ENCODE measurements at regions not wholly inside any gene's neighbourhood (a gene's known extent, or its start where the extent isn't known, plus 50 kb on each side); places are given as distances from the start of the nearest gene placed in this dataset.

DNA sequence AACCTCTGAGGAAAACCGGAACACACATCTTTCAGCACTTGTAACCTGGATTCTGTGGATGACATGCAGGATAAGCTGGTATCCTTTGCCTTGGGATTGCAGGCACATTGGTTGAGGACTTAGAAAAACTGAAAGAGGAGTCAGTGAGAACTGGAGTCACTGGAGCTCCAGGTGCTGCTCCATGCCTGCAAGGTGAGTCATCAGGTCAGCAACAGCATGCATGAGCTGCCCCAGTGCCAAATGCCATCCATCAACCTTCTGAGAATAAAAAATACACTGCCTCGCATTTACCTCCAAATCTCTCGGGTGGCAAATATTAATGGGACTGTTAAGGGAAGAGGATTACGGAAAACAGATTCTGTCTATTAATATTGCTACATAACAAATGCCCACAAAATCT, 729.1 kb downstream of the NTRK3 start:
- no peaks in the 10 kb centered on the region for H3K9me3 ChIP-seq
- peaks cover 5% of the 10 kb centered on the region for H3K4me1 ChIP-seq
- 48 to 50% methylated on average over 4 of the region's 4 CpGs for WGBS, 2 donors
- peak; percentile 68 for ATAC-seq
- H3K4me3 ChIP-seq = no peak overlapping the region
- TF ChIP-seq, protein P1, sequence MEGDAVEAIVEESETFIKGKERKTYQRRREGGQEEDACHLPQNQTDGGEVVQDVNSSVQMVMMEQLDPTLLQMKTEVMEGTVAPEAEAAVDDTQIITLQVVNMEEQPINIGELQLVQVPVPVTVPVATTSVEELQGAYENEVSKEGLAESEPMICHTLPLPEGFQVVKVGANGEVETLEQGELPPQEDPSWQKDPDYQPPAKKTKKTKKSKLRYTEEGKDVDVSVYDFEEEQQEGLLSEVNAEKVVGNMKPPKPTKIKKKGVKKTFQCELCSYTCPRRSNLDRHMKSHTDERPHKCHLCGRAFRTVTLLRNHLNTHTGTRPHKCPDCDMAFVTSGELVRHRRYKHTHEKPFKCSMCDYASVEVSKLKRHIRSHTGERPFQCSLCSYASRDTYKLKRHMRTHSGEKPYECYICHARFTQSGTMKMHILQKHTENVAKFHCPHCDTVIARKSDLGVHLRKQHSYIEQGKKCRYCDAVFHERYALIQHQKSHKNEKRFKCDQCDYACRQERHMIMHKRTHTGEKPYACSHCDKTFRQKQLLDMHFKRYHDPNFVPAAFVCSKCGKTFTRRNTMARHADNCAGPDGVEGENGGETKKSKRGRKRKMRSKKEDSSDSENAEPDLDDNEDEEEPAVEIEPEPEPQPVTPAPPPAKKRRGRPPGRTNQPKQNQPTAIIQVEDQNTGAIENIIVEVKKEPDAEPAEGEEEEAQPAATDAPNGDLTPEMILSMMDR (IDR thresholded peaks at IDR 0.05) = no peak
- no peak for TF ChIP-seq POLR2A (IDR thresholded peaks at IDR 0.05)
- DNase-seq = peak; percentile 21 to 58 (median 45)
- no peaks in the 10 kb centered on the region for H3K27me3 ChIP-seq
- H3K27ac ChIP-seq = peak overlapping the region in 2 of 4 donors; percentile 3 to 5
- intact Hi-C loops (cut with DNase I) = no loop called here
- no peaks in the 10 kb centered on the region for H3K36me3 ChIP-seq (replicated peaks in 1 of 2; ENCODE audit: insufficient read depth in 1 of 2, low read depth in 2 of 2)

DNA sequence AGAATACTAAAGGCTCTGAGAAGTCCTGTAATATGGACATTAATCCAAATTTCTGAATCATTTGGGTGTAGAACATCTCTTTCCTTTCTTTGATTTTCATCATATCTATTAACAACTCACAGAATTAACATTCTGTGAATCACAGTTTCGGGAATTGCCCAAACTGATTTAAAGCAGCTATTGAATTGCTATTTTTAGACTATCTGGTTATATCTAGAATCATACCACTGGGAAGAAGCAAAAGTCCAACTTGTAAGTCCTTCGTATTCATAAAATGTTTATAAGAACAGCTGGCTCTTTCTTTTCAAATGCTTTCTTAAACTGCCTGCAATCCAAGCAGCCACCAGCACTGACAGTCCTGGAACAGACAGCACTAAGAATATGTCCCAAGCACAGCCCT, 733.0 kb downstream of the NTRK3 start:
- intact Hi-C loops (cut with DNase I) = no loop called here

DNA sequence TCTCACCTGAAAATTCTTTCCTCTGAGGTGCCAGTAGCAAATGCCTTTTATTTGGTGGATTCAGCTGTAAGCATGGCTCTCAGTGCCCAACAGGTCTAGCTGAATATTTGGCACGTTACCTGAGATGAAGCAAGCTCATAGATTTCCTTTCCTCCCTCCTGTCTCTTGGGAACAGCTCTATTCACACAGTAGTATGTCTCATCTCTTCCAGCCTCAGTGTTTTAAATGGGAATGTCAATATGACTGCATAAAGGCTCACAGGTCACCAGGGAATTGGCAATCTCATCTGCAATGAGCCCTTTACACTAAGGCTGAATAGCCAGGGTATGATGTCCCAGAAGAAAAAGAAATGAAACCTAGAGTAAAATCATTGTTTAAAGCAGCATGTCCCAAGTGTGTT, 733.5 kb downstream of the NTRK3 start:
- intact Hi-C loops (cut with DNase I) = no loop called here
- Histone ChIP-seq H3K27me3 (no peaks in the 10 kb centered on the region), H3K27ac (no peak overlapping the region), H3K4me1 (peaks cover 5% of the 10 kb centered on the region), H3K4me3 (no peak overlapping the region), H3K36me3 (replicated peaks in 1 of 2; ENCODE audit: insufficient read depth in 1 of 2, low read depth in 2 of 2) (no peaks in the 10 kb centered on the region), H3K9me3 (no peaks in the 10 kb centered on the region)
- WGBS, 2 donors = 43 to 53% methylated on average over 1 of the region's 1 CpG
- TF ChIP-seq, protein P1 (IDR thresholded peaks at IDR 0.05) = no peak
- TF ChIP-seq POLR2A (IDR thresholded peaks at IDR 0.05) = no peak
- no peak for DNase-seq
- ATAC-seq = no peak

More for the DNA sequence above, 733.0 kb downstream of the NTRK3 start:
- 60 to 65% methylated on average over 2 of the region's 2 CpGs for WGBS, 2 donors
- H3K4me1 ChIP-seq = peaks cover 5% of the 10 kb centered on the region
- H3K27me3 ChIP-seq = no peaks in the 10 kb centered on the region
- H3K9me3 ChIP-seq = no peaks in the 10 kb centered on the region
- TF ChIP-seq, protein P1 (IDR thresholded peaks at IDR 0.05) = no peak
- no peak for TF ChIP-seq POLR2A (IDR thresholded peaks at IDR 0.05)
- no peaks in the 10 kb centered on the region for H3K36me3 ChIP-seq (replicated peaks in 1 of 2; ENCODE audit: insufficient read depth in 1 of 2, low read depth in 2 of 2)
- H3K27ac ChIP-seq = no peak overlapping the region
- ATAC-seq (no peak), DNase-seq (no peak)
- no peak overlapping the region for H3K4me3 ChIP-seq

DNA sequence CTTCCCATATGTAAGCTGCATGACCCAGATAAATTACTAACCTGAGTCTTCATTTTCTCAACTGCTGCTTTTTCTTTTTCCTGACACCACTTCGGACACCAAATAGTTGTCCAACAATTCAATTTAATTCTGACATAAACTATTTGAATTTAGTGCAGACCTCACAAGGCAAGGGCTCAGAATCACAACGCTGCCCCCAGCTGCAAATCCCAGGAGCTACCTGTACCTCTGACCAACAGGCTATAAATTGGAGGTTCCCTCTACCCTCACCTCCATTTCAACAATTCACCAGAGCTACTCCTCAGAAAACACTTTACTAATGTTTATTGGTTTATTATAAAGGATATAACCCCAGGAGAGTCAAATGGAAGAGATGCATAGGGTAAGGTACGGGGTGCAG, 737.6 kb downstream of the NTRK3 start:
- ATAC-seq (no peak), DNase-seq (no peak)
- H3K27me3 ChIP-seq = no peaks in the 10 kb centered on the region
- no peaks in the 10 kb centered on the region for H3K36me3 ChIP-seq (replicated peaks in 1 of 2; ENCODE audit: insufficient read depth in 1 of 2, low read depth in 2 of 2)
- H3K9me3 ChIP-seq = no peaks in the 10 kb centered on the region
- no peak overlapping the region for H3K4me3 ChIP-seq
- intact Hi-C loops (cut with DNase I) = no loop called here
- TF ChIP-seq, protein P1 (IDR thresholded peaks at IDR 0.05) = no peak
- no peak for TF ChIP-seq POLR2A (IDR thresholded peaks at IDR 0.05)
- WGBS, 2 donors = 47 to 50% methylated on average over 3 of the region's 3 CpGs
- no peak overlapping the region for H3K27ac ChIP-seq
- no peaks in the 10 kb centered on the region for H3K4me1 ChIP-seq

DNA sequence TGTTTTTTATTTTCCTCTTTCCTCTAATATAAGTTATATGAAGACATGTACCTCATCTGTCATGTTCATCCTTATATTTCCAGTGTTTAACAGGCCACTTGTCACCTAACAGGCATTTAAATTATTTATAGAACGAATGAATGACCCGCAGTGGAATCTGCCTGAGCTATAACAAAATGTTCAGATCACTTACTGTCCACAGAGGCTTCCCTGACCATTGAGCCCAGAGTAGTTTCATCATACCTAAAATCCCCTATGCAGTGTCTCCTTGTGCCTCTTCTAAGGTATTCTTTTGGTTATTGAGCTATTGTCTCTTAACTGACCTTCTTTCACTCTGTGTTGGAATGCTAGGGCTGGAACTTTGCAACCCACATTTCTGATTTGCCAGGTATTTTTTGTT, 748.5 kb downstream of the NTRK3 start:
- DNase-seq = no peak
- no peak overlapping the region for H3K4me3 ChIP-seq
- no peaks in the 10 kb centered on the region for H3K9me3 ChIP-seq
- ATAC-seq = no peak
- intact Hi-C loops (cut with DNase I) = no loop called here
- no peaks in the 10 kb centered on the region for H3K27me3 ChIP-seq
- H3K36me3 ChIP-seq (replicated peaks in 1 of 2; ENCODE audit: insufficient read depth in 1 of 2, low read depth in 2 of 2) = no peaks in the 10 kb centered on the region
- WGBS, 2 donors = 60 to 64% methylated on average over 2 of the region's 2 CpGs
- no peaks in the 10 kb centered on the region for H3K4me1 ChIP-seq
- TF ChIP-seq POLR2A (IDR thresholded peaks at IDR 0.05) = no peak
- TF ChIP-seq, protein P1 (IDR thresholded peaks at IDR 0.05) = no peak
- no peak overlapping the region for H3K27ac ChIP-seq

Data from body of pancreas (tissue), 4 donors.